Renal pelvis (tissue), 1 donor: ENCODE measurements at regions not wholly inside any gene's neighbourhood (a gene's known extent, or its start where the extent isn't known, plus 50 kb on each side); places are given as distances from the start of the nearest gene placed in this dataset.
"Not testable (repeated sequence)": the region's sequence is repeated elsewhere in the genome, so short reads cannot be mapped to it uniquely, and the experiment has no call there.

Source experiments
- DNase-seq: peaks from one replicate; pipeline ENCODE4 v3.0.0-alpha.2; 2013

DNA sequence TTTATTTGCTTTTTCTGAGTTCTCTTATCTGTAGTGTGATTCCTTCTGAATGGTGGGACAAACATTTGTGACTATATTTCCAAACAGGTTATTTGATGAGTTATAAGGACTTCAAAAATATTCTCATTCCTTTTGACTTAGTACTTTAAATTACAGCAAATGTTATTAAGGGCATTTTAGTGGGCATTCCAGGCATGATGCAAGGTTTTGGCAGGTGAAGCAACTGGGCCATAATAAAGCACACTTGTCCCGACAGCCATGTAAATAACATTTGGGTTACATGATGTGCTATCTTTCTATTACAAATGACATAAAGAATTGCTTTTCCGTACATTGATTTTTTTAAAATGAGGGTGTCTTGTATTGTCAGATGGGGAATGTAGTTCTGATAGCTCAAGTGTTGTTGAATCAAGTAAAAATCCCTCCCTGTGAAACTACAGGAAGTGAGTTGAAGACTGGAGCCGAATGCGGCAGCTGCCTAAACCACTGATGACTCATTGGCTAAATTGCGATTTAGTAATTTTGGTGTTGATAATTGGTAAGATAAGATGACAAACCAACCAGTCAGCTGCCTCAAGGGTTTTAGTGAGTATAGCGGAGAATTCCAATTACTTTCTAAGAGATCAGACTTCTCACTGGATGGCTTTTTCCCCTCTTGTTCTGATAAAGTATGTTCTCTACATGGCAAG is 231.3 kb upstream of the NPY start:
- DNase-seq, result no peak

DNA sequence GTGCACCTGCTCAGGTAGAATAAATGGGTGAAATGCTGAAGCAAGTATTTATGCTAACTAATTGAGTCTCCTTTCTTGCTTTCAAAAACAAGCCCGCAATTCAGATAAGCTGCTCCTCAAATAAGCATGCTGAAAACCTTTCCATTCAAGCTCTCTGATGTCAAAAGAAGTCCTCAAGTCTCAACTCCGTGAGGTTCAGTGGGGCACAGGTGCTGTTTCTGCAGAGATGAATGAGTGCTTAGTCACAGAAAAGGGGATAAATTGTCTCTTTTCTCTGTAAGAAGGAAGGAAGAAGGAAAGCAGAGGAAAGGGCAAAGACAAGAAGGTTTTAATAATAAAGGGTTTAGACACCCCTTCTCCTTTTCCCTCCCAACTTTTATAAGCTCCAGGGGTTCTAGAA is 229.8 kb upstream of the NPY start:
- no peak for DNase-seq

DNA sequence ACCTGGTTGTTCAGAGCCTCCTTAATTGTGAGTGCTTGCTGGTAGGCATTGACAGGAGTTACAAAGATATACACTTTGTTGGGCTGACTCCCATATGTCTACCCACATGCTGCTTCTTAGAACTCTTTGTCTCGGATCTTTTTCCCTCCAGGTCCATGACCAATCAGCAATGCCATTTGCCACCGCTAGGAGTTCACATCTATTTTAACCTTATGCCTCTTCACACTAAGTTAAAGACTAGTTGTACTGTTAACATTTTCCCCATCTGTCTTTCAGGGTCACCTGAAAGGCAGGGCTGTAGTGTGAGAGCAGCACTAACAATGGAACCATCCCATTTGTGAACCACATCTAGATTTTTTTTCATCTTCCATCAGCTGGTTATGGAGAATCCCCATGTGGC is 226.7 kb upstream of the NPY start:
- DNase-seq, result no peak

DNA sequence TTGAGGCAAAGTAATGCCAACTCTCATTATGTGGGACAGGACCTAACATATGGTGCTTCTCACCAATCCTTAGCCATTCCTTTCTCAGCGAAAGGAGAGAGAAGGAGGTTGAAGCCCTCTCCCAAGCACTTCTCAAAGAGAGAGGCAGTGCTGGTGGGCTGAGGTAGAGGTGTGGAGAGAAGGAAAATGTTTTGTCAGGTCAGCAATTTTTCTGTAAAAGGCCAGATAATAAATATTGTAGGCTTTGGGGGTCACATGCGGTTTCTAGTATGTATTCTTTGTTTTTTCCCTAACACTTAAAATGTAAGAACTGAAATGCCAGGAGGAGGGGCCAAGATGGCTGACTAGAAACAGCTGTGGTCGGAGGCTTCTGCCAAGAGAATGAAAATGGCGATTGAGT is 225.0 kb upstream of the NPY start:
- no peak for DNase-seq

DNA sequence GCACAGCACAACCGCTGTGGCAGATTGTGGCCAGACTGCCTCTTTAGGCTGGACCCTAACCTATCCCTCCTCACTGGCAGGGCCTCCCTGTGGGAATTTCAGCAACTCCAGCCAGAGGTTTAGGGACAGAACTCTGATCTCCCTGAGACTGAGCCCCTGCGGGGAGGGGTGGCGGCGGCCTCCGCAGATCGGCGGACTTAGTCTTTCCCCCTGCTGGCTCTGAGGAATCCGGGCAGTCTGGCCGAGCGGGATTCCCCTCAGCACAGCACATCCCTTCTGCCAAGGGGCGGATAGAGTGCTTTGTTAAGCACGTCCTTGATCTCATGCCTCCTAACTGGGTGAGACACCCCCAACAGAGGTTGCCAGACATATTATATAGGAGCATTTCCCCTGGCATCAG is 224.2 kb upstream of the NPY start:
- no peak for DNase-seq

DNA sequence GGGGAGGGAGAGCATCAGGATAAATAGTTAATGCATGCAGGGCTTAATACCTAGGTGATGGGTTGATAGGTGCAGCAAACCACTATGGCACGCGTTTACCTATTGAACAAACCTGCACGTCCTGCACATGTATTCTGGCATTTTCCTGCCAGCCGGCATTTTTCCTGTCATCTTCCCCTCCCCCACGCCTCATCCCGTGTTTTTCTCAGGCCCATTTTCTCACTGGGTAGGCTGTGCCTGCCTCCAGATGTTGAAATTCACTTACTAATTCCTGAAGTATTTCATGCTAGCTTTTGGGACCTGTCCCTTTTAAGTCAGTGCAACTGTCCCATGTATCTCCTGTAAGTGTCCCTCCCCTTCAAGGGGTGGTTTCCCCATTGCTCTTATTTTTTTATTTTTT is 220.3 kb upstream of the NPY start:
- no peak for DNase-seq

DNA sequence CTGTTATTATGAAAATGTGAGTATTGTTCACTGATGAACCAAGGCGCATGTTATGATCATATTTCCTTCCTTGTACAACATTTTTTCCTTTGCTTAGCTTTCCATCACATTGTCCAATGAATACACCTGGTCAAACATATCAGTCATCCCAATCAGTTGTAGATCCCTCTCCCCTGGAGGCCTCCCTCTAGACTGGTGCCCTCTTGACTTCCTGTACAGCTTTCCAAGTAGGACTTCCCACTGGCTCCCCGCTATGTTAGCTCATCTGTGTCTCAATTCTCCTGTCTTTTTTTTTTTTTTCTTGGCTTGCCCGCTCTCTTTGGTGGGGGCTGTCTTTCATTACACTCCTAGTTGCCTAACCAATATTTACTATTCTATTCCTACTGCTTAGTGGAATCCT is 214.2 kb upstream of the NPY start:
- no peak for DNase-seq

DNA sequence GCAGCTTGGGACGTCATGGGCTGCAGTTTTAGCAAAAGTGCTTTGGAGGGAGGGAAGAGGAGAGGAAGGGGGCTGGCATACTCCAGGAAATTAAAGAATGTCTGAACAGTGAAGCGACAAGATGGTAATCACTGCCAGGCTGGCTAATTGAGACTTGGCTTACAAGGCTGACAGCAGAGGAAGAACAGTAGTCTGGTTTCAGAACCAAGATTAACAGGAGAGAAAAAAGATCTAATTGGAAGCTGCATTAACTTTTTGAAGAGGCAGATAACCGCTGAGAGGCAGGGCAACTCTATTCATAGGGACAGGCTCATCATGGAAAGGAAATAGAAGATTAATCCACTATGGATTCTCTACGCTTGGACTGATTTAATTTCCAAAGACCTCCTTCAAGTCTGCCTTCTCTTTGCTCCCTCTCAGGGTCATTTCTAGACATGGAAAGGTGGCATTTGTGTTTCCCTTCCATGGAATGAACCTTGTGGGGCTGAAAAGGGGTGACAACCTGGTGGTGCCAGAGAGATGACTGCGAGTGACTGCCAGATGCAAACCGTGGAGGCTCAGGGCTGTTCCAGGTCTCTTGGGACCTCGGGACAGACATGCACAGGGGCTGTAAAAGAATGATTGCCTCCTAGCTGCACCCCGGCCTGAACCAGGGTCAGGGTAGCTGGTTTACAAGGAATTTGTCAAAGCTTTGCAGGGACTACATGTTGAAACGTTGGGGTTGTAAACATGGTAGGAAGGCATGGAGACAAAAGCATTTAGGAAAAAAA is 210.2 kb upstream of the NPY start:
- DNase-seq, result no peak

DNA sequence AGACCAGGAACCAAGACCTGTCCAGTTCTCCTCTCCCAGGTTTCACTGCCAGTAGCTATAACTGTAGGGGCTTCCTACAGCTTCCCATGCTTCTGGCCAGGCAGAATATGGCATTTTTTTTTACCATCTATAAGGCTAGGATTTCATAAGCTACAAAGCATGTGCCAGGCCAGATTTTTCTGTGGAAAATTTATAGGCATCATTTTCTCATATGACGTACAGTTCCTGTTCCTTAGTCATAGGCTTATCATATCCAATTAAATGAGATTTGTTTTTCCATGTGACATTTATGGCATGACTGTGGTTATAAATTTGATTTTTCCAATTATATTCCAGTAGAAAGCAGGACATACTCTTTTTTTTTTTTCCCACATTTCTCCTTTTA is 208.6 kb upstream of the NPY start:
- no peak for DNase-seq

DNA sequence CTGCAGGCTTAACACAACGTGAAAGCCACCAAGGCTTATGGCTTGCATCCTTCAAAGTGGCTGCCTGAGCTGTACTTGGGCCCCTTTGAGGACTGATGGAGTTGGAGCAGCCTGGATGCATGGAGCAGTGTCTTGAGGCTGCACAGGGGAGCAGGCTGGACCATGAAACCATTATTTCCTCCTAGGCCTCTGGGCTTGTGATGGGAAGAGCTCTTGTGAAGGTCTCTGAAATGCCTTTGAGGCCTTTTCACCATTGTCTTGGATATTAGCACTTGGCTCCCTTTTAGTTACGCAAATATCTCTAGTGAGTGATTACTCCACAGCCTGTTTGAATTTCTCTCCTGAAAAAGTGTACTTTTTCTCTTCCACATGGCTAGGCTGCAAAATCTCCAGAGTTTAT is 201.2 kb upstream of the NPY start:
- no peak for DNase-seq

DNA sequence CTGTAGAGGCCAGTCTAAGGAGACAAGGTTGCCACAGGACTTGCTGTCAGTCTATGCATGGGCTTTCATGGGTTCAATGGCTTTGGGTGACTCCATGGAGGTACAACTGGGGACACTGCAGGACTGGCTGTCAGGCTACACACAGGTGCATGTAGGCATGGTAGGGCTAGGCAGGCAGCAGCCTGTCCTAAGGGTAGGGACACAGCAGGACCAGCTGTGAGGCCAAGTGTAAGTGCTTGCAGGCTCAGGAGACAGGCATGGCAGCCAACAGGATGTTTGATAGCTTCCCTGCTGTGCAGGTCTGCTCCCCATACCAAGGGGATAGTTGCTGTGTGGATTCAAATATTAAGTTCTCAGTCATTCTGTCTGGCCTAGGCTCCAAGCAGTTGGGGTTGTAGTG is 181.0 kb upstream of the NPY start:
- DNase-seq, result no peak

DNA sequence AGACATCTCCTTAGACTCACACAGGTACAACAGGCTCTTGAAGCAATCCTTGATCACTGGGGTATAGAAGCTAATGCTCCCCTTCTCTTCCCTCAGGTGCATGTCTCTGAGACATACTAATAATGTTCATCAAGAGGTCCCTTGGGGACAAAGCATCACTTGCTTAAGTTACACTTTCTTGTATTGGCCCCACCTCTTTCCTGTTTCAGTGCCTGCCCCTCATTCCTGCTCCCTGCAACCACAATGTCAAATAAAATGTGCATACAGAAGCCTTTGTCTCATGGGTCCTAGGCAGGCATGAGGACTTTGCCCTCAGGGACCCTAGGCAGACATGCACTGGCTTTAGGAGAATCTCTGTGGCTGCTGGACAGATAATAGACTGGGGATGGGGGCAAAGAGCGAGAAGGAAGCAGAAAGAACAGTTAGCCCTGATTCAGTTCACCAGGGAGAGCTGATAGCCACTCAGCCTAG is 175.0 kb upstream of the NPY start:
- DNase-seq, result no peak

DNA sequence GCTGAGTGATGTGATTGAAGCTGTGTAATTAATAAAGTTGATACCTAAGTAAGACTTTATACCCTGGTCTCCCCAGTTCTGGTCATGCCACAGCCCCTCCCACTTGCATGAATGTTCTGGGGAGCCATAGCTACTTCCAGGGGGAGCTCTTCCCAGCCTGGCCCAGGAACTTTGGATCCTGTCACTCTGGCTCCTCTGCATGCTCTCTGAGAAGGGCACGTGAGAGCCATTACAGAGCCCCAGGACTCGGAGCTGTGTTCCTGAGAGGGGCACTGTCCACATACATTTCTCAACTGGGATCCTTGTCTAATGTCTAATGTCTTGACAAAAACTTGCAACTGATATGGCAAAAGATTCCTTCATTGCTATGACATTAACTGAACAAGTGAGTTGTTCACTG is 173.9 kb upstream of the NPY start:
- DNase-seq, result no peak

DNA sequence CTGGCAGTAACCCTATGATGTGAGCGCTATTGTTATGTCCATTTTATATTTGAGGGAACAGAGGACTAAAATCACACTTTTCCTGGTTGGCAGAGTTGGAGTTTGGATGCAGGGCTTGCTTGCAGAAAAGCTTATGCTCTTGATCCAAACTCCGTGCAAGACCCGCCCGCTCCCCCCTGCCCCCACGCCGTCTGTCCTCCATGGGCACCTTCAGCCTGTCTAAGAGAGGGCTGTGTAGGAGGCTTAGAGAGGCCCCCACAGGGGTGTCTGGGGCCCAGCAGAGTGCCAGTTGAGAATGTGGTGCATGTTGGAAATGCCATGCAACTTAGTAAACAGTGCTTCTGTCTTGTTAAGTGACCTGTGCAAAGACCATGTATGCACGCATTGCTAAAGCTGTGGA is 170.5 kb upstream of the NPY start:
- no peak for DNase-seq

DNA sequence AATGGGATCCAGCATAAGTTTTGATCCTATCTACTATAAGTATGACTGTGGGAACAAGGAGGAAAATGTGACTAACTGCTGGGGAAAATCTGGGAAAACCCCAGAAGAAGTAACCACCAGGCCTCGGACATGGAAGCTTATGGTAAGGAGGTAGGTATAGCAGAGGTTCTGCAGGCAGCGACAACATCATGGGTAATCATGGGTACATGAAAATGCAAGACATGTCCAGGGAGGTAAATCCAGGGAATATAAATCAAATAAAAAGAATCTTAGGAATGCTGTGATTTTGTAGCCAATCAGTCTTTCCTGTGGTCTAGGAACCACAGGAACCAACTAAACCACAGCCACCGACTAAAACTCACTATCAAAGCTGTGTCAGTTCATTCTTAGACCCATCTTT is 168.3 kb upstream of the NPY start:
- DNase-seq, result no peak

DNA sequence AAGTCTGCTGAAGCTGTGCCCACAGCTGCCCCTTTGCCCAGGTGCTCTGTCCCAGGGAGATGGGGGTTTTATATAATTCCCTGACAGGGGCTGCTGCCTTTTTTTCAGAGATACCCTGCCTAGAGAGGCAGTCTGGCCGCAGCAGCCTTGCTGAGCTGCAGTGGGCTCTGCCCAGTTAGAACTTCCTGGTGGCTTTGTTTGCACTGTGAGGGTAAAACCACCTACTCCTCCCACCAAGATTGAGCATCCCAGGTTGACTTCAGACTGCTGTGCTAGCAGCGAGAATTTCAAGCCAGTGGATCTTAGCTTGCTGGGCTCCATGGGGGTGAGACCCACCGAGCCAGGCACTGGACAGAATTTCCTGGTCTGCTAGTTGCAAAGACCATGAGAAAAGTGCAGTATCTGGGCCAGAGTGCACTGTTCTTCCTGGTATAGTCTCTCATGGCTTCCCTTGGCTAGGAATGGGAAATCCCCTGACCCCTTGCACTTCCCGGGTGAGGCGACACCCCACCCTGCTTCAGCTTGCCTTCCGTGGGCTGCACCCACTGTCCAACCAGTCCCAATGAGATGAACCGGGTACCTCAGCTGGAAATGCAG is 166.0 kb upstream of the NPY start:
- DNase-seq, result not testable (repeated sequence)

DNA sequence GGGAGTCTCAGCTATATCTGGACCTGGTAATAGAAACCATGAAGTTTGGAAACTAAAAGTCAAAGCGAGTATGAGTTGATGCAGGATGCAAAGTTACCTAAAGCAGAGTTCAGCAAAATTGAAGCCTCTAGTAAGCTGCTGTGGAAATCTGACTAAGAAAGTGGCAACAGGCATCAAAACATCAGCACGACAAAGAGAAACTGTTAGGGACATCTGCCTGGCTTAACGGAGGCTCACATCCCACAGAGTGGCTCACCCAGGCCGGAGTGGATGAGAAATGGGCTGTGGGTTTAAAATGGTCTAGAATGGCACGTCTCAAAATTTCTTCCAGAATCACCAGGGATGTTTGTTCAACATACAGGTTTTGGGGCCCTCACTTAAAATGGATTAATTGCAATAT is 164.1 kb upstream of the NPY start:
- DNase-seq, result no peak

DNA sequence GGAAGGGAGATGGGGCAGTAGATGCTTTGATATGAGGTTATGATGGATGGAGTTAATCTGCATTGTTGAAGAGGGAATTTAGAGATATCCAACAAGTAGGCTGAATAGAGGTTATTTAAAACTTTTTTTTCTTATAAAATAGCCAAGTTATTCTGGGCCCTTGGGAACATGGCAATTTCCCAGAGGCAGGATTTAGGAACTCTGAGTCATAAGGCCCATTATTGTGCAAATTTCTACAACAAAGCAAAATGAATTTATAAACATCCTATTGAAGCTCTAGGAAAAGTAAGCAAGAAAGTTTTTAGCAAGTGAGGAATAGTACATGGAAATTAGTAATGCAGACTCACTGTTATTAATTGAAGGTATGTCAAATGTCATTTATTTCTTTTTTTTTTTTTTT is 160.9 kb upstream of the NPY start:
- DNase-seq, result no peak

DNA sequence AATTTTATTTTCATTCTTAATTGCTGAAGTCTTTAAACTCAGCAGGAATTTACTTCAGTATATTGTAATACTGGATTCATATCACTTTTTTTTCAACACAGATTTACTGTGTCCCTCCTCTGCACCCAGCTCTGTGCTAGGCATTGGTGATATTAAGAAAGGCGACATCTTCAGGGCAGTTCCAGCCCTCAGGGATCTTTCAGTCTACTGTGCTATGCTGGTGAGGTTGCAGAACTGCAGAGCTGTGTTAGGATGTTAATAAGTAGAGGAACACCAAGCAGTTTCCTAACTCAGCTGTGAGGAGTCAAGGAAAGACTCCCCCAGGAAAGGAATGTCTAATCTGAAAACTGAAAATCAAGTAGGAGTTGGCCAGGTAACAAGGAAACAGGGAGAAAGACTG is 158.2 kb upstream of the NPY start:
- DNase-seq, result no peak

DNA sequence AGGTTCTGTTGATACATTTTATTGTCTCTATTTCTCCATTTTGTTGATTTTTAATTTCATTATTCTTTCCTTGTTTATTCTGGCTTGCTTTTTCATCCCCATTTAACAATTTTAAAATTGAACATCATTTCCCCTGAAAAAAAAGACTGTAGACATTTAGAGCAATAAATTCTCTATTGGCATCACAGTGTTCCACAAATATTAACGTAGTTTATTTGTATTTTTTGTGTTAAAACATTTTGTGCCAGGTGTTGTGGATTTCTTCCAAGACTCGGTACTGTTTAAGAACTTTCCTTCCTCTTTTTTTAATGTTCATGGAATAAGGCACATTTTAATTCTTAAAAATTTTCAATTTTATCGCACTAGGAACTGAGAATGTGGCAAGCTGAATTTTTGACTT is 156.1 kb upstream of the NPY start:
- no peak for DNase-seq

DNA sequence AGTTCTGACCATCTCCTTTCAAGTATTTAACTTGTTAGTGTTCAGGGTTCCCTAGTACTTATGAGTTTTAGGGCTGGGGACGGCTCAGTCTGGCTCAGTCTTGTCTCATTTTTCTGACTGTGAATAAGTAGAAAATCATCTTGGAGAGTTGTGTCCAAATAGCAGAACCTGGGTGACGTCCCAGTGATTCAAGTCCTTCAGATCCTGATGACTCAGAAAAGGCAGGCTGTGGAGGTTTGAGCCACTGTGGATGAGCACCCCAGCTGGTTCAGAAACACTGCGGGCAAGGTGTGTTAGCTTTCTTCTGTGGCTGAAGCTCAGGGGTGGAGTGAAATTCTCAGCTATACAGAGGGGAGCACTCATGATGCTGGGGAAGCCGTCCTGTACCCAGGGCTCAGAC is 154.4 kb upstream of the NPY start:
- no peak for DNase-seq

DNA sequence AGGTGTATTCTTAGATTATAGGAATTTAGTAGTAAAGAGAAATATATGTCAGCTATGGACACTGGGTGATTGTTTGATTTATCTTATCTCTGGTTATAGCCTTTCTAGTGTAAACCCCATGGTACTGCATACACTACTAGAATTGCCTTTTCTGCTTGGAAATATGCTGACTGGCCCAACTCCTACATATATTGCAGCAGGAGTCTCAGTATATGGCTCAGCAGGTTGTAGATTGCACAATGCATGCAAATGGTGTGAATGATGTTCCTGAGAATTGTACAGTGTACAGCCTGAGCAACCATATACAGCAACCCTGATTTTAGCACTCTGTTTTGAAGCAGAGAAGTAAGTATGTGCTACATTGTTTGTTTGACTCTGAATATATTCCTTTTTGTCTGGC is 153.4 kb upstream of the NPY start:
- DNase-seq, result no peak

DNA sequence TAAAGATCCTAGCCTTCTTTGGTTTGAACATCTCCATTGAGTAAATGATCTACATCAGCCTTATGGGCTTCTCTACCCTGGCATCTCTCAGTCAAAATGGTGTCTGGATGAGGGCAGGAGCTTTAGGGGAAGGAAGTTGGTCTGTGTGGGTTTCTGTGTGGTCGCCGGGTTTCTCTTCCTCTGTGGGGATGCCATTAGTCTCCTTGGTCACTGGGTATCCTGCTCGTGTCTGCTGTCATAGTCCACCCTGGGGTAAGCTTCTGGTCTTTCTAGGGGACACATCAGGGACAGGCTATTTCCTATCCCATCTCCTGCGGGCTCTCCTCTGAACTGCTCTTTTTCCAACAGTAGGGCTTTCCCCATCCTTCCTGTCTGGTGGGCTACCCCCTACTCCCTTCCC is 150.3 kb upstream of the NPY start:
- no peak for DNase-seq

DNA sequence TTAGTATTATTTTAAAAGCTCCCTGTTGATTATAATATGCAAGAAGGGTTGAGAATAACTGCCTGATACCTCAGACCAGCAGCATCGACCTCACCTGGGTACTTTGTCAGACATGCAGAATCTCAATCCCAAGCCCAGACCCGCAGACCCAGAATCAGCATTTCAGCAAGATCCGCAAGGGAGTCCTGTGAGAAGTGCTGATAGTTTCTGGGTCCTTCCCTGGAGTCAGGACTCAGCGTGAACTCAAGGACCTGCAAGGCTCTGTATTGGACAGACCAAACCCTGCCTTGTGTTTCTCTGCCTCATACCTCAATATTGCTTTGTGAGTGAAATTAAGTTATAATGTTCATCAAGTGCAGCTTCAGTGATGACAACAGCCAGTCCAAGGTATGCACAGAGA is 149.5 kb upstream of the NPY start:
- DNase-seq, result no peak
